Chondrocyte (in vitro differentiated cells): ENCODE measurements at regions not wholly inside any gene's neighbourhood (a gene's known extent, or its start where the extent isn't known, plus 50 kb on each side); places are given as distances from the start of the nearest gene placed in this dataset.
A peak's percentile ranks its signal among the peaks of the same experiment; 100 is the strongest.

ENCODE experiments used
- DNase-seq: peaks from one replicate; pipeline ENCODE4 v3.0.0; 2021; ENCODE audit warnings: mixed read lengths, low spot score
- H3K27ac Mint-ChIP-seq: one replicate; pipeline ENCODE4 v1.8.0; 2021; ENCODE audit warnings: mild to moderate bottlenecking, moderate library complexity, mixed read lengths; ENCODE audit not compliant: unreplicated experiment
- H3K27me3 Mint-ChIP-seq: 2 replicates; pipeline ENCODE4 v1.8.0; 2021; ENCODE audit warnings: low read depth, mixed read lengths
- H3K36me3 Mint-ChIP-seq: 2 replicates; pipeline ENCODE4 v1.8.0; 2021; ENCODE audit warnings: low read depth, mixed read lengths
- H3K4me1 Mint-ChIP-seq: 2 replicates; pipeline ENCODE4 v1.8.0; 2021; ENCODE audit warnings: low read depth, mild to moderate bottlenecking, mixed read lengths
- H3K4me3 Mint-ChIP-seq: one replicate; pipeline ENCODE4 v1.8.0; 2021; ENCODE audit warnings: mild to moderate bottlenecking, moderate library complexity, mixed read lengths; ENCODE audit not compliant: unreplicated experiment
- H3K9me3 Mint-ChIP-seq: 2 replicates; pipeline ENCODE4 v1.8.0; 2021; ENCODE audit warnings: low read depth, mixed read lengths
- TF ChIP-seq, protein P1 (sequence below): fragments of 200-600 bp; sonication (generic); IDR thresholded peaks from 2 replicates; pipeline ENCODE4 v1.5.0; 2021; ENCODE audit warnings: antibody characterized with exemption, mild to moderate bottlenecking, moderate library complexity

DNA sequence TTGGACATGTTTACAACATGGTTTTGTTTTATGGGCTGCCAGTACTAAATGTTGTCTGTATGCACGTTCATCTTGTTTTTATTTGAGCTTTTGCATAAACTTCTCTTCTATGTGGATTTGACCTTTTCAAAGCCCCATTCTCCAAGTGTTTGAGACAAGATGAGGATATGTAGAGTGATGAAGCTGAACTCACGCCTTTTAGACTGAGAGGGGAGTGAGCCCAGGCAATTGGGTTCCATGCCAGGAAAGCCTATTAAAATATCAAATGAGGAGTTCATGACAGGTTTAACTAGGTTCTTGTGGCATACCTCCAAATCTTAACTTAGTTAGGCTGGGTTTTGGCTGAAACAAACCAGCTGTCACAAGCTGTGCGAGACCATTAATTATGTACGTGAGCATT is 170.4 kb upstream of the LDB2 start:
- Mint-ChIP-seq H3K4me1 (peaks cover 47% of the 10 kb centered on the region), H3K4me3 (no peak overlapping the region), H3K27me3 (no peaks in the 10 kb centered on the region), H3K9me3 (peaks cover 4% of the 10 kb centered on the region), H3K36me3 (no peaks in the 10 kb centered on the region), H3K27ac (no peak overlapping the region)
- TF ChIP-seq, protein P1, sequence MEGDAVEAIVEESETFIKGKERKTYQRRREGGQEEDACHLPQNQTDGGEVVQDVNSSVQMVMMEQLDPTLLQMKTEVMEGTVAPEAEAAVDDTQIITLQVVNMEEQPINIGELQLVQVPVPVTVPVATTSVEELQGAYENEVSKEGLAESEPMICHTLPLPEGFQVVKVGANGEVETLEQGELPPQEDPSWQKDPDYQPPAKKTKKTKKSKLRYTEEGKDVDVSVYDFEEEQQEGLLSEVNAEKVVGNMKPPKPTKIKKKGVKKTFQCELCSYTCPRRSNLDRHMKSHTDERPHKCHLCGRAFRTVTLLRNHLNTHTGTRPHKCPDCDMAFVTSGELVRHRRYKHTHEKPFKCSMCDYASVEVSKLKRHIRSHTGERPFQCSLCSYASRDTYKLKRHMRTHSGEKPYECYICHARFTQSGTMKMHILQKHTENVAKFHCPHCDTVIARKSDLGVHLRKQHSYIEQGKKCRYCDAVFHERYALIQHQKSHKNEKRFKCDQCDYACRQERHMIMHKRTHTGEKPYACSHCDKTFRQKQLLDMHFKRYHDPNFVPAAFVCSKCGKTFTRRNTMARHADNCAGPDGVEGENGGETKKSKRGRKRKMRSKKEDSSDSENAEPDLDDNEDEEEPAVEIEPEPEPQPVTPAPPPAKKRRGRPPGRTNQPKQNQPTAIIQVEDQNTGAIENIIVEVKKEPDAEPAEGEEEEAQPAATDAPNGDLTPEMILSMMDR, result no peak
- DNase-seq, result no peak

DNA sequence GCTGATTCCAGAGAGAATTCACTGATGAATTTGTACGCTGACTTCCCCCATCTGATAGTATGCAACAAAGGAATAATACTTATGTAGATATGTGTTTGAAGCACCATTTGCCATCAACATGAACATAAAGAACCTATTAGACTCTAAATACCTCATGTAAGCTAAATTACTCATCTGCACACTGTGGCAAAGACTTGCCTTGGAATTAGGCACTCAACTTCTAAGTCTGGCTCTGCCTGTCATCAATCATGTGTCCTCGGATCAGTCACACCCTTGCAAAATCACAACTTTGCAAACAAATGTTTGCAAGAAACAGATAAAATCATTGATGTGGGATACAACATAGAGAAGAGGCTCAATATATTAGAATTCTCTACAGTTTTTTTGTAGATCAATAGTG is 169.9 kb upstream of the LDB2 start:
- H3K27ac Mint-ChIP-seq, result no peak overlapping the region
- no peaks in the 10 kb centered on the region for H3K36me3 Mint-ChIP-seq
- no peak overlapping the region for H3K4me3 Mint-ChIP-seq
- H3K9me3 Mint-ChIP-seq, result peaks cover 4% of the 10 kb centered on the region
- H3K4me1 Mint-ChIP-seq, result peaks cover 50% of the 10 kb centered on the region
- TF ChIP-seq, protein P1, result no peak
- DNase-seq, result no peak
- no peaks in the 10 kb centered on the region for H3K27me3 Mint-ChIP-seq

DNA sequence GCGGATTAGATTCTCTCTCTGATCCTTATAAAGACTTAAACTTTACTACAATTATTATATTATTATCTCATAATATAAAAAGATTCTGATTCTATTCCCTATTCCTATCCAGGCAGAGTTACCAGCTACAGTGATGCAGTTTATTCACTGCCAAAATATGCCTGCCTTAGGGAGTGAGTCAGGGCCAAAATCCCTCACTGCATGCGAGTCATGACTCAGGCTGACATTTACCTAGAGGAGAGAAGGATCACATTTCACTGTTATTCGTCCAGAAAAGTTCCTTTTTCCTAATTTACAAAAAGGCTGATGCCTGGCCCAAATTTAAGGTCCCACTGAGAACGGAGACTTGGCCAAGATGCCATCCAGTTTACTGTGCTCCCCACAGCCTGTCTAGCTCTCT is 168.5 kb upstream of the LDB2 start:
- TF ChIP-seq, protein P1, result no peak
- Mint-ChIP-seq H3K27me3 (no peaks in the 10 kb centered on the region), H3K9me3 (peaks cover 4% of the 10 kb centered on the region), H3K4me1 (peaks cover 44% of the 10 kb centered on the region), H3K36me3 (no peaks in the 10 kb centered on the region), H3K4me3 (no peak overlapping the region), H3K27ac (peak overlapping the region; percentile 89)
- DNase-seq, result no peak

DNA sequence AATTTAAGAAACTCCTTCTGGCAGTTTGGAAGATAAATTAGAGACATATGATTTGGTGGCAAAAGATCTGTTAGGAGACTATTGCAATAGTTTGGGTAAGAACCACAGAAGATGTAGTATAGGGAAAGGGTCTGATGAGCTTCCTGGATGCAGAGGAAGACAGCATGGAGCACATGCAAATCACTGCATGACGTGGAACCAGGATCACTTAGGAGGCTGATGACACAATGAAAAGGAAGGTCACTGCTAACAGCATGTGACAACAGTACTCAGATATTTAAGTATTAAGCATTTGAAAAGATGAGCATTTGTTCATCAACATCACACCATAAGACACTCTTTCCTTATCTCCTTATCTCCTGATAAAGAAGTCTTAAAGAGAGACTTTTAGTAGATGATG is 167.8 kb upstream of the LDB2 start:
- TF ChIP-seq, protein P1, result no peak

DNA sequence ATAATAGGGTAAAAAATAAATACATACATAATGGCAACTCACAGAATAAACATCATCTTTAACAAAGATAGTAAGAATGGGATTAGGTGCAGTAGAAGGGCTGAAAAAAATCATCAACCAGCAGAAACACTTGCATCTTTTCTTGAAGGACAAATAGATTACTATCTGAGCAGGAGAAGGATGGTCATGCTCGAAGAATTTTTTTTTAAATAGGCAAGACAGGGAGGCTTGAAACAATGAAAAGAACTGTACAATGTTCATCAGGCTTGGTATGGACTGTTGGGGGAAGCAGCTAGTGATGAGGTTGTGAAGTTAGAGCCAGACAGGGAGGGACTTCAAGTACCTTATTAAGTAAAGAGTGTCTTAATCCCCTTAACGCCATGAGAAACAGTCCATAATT is 167.4 kb upstream of the LDB2 start:
- no peak overlapping the region for H3K4me3 Mint-ChIP-seq
- no peak for DNase-seq
- H3K9me3 Mint-ChIP-seq, result peaks cover 3% of the 10 kb centered on the region
- H3K27me3 Mint-ChIP-seq, result no peaks in the 10 kb centered on the region
- peaks cover 44% of the 10 kb centered on the region for H3K4me1 Mint-ChIP-seq
- H3K27ac Mint-ChIP-seq, result no peak overlapping the region
- TF ChIP-seq, protein P1, result no peak
- H3K36me3 Mint-ChIP-seq, result no peaks in the 10 kb centered on the region

More for the DNA sequence above, 167.8 kb upstream of the LDB2 start:
- H3K27ac Mint-ChIP-seq, result peak overlapping the region; percentile 76
- peaks cover 4% of the 10 kb centered on the region for H3K9me3 Mint-ChIP-seq
- DNase-seq, result no peak
- no peaks in the 10 kb centered on the region for H3K36me3 Mint-ChIP-seq
- H3K4me1 Mint-ChIP-seq, result peaks cover 44% of the 10 kb centered on the region
- no peaks in the 10 kb centered on the region for H3K27me3 Mint-ChIP-seq
- H3K4me3 Mint-ChIP-seq, result no peak overlapping the region
